Fibroblast of pulmonary artery (primary cell): ENCODE measurements at regions not wholly inside any gene's neighbourhood (a gene's known extent, or its start where the extent isn't known, plus 50 kb on each side); places are given as distances from the start of the nearest gene placed in this dataset.
"Not testable (repeated sequence)": the region's sequence is repeated elsewhere in the genome, so short reads cannot be mapped to it uniquely, and the experiment has no call there.

Experiments
- DNase-seq: peaks from one replicate; pipeline ENCODE4 v3.0.0-alpha.2; 2010; ENCODE audit warnings: low read depth
- H3K4me3 ChIP-seq: replicated peaks from 2 replicates; pipeline ENCODE4 v1.5.1; 2011; ENCODE audit warnings: low read depth, mild to moderate bottlenecking, control low read depth, low read length, moderate library complexity
- TF ChIP-seq, protein P1 (sequence below): IDR thresholded peaks from 2 replicates; pipeline ENCODE4 v1.5.1; 2011; ENCODE audit warnings: mild to moderate bottlenecking, control low read depth, low read length, inconsistent platforms; ENCODE audit errors: missing control alignments

DNA sequence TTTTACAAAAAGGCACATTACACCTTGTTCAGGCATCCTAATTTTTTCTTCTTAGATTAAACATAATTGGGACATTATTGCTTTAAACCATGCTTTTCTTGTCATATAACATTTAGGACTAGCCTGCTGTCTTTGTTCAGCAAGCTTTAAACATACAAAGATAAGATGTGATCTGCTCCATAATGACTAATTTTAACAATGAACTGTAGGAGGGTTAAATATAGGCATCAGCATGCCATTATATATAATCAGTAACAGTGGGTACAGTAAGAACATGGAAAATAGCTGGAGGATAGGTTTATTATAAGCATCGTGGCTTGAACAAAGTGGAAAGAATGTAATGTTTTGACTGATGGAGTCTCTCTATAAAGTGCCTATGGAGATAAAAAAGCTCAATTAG is 661.7 kb downstream of the SLITRK6 start:
- no peak overlapping the region for H3K4me3 ChIP-seq
- TF ChIP-seq, protein P1, sequence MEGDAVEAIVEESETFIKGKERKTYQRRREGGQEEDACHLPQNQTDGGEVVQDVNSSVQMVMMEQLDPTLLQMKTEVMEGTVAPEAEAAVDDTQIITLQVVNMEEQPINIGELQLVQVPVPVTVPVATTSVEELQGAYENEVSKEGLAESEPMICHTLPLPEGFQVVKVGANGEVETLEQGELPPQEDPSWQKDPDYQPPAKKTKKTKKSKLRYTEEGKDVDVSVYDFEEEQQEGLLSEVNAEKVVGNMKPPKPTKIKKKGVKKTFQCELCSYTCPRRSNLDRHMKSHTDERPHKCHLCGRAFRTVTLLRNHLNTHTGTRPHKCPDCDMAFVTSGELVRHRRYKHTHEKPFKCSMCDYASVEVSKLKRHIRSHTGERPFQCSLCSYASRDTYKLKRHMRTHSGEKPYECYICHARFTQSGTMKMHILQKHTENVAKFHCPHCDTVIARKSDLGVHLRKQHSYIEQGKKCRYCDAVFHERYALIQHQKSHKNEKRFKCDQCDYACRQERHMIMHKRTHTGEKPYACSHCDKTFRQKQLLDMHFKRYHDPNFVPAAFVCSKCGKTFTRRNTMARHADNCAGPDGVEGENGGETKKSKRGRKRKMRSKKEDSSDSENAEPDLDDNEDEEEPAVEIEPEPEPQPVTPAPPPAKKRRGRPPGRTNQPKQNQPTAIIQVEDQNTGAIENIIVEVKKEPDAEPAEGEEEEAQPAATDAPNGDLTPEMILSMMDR, result no peak
- no peak for DNase-seq

DNA sequence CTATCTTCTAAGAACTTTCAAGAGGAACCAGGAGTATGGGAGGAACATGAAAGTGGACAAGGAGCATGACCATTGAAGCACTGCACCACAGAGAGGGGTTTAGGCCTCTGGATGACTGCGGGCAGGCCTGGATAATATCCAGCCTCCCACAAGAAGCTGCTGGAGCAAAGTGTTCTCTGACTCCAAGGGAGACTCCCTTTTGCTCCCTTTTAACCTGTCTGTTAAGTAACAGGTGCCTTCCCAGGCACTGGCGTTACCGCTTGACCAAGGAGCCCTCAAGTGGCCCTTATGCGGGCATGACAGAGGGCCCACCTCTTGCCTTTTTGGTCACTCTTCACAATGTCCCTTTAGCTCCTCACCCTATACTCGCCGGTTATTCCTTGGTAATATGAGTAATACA is 666.2 kb downstream of the SLITRK6 start:
- DNase-seq, result no peak
- TF ChIP-seq, protein P1, result no peak
- H3K4me3 ChIP-seq, result no peak overlapping the region

DNA sequence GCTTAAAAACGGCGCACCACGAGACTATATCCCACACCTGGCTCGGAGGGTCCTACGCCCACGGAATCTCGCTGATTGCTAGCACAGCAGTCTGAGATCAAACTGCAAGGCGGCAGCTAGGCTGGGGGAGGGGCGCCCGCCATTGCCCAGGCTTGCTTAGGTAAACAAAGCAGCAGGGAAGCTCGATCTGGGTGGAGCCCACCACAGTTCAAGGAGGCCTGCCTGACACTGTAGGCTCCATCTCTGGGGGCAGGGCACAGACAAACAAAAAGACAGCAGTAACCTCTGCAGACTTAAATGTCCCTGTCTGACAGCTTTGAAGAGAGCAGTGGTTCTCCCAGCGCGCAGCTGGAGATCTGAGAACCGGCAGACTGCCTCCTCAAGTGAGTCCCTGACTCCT is 675.7 kb downstream of the SLITRK6 start:
- not testable (repeated sequence) for H3K4me3 ChIP-seq, DNase-seq

DNA sequence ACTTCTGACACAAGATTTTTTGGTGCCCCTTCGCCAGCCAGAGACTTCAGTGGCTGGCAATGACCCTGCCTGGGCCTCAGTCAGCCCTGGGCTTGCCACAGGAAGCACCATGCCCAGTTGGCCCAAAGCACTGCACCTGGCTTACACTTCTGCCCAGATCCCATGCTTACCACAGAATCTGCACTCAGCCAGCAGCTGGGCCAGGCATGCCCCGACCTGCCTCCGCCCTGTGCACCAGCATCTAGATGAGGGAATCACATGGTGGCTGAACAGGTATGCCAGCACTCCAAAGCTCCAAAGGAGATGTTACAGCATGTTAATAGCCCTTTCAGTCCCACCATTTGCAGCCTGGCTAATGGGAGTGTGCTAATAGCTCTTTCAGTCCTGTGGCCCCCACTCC is 690.9 kb downstream of the SLITRK6 start:
- TF ChIP-seq, protein P1, result no peak
- DNase-seq, result no peak
- no peak overlapping the region for H3K4me3 ChIP-seq

DNA sequence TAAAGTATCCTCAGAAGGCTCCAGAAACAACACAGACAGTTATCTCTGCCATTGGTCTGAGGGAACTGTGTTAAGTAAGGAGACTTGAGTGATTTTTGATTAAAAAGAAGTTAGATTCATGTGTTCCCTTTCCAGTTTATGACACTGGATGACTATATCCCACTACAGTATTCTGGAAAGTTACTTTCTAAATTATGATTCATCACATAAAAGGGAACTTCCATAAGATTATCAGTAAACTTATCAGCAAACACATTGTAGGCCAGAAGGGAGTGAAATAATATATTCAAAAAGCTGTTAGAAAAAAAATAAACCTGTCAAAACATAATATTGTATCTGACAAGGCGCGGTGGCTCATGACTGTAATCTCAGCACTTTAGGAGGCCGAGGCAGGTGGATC is 700.0 kb downstream of the SLITRK6 start:
- TF ChIP-seq, protein P1, result no peak
- no peak for DNase-seq
- no peak overlapping the region for H3K4me3 ChIP-seq

DNA sequence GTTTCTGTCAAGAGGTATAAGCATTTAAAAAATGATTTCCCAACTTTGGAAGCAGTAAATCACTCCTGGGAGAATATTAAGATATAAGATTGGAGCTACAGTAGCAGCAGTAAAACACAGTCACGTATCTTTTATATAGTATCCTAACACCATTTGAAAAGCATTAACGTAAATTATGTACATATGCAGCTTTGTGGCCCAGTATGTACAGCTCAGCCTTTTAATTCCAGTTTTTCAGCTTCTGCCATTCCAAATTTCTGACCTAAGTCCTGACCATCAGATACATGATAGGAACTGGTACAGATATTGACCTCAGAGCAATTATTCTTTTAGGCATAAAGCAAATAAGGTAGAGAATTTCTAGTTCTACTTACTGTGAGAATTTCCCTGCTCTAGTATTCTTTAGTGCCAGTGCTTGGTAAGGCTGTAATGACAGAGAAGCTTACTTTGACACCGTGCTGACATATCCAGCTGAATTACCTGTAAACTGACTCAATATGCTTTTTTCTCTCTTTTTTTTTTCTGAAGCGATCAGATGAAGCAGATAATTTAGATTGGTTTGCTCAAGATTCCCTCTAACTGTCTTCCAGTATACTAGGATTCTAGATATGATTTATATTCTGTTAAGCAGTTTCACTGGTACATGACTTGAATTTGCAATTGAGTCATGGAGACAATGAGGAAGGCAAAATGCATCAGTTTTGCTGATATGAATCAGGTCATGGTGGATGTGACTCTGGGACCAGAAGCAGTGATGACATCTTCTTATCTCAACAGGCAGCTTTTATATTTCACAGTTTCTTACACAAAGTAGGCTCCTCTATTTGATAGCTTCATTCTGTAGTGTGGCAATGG is 703.6 kb downstream of the SLITRK6 start:
- TF ChIP-seq, protein P1, result no peak
- no peak for DNase-seq
- no peak overlapping the region for H3K4me3 ChIP-seq

DNA sequence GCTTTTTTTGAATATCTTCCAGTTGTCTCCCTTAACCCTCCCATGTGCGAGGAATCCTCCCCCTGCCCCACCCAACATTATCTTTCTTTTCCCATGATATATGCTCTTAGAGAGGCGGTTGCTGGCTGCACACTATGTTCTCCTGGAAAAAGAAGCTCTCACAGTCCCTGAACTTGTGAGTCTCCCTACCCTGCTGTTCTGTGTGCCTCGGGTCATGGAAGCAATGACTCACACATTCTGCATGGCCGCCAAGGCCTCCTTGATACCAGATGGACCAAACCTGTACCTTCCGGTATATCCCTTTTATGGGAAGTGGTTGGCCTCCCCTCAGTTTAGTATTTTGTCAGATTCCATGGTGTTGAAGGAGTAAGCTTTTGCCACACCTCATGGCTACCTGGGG is 705.4 kb downstream of the SLITRK6 start:
- no peak overlapping the region for H3K4me3 ChIP-seq
- TF ChIP-seq, protein P1, result no peak
- DNase-seq, result peak; percentile 61
